ENCODE measurements at regions not wholly inside any gene's neighbourhood (a gene's known extent, or its start where the extent isn't known, plus 50 kb on each side); places are given as distances from the start of the nearest gene placed in this dataset.

DNA sequence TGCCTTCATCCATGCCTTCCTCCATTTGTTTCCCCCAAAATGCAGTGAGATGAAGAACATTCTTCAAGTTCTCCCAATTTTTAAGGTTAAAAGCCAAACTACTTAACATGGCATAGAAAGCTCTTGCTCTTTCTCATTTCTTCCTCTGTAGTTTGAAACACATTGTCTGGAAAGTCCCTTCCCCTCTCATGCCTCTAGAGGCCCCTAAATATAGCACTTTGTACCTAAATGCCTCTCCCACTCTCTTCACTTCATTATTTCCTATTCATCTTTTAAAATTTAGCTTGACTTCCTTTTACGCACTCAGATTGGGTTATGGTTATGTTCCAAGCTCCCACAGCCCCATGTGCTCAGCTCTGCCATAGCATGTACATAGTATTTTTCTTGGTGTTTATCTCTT is 389.3 kb downstream of the HDGFL1 start:
- TF ChIP-seq, protein P1, sequence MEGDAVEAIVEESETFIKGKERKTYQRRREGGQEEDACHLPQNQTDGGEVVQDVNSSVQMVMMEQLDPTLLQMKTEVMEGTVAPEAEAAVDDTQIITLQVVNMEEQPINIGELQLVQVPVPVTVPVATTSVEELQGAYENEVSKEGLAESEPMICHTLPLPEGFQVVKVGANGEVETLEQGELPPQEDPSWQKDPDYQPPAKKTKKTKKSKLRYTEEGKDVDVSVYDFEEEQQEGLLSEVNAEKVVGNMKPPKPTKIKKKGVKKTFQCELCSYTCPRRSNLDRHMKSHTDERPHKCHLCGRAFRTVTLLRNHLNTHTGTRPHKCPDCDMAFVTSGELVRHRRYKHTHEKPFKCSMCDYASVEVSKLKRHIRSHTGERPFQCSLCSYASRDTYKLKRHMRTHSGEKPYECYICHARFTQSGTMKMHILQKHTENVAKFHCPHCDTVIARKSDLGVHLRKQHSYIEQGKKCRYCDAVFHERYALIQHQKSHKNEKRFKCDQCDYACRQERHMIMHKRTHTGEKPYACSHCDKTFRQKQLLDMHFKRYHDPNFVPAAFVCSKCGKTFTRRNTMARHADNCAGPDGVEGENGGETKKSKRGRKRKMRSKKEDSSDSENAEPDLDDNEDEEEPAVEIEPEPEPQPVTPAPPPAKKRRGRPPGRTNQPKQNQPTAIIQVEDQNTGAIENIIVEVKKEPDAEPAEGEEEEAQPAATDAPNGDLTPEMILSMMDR (conservative IDR thresholded peaks at IDR 0.05): no peak
- no peak for TF ChIP-seq ZFX (IDR thresholded peaks at IDR 0.05)

DNA sequence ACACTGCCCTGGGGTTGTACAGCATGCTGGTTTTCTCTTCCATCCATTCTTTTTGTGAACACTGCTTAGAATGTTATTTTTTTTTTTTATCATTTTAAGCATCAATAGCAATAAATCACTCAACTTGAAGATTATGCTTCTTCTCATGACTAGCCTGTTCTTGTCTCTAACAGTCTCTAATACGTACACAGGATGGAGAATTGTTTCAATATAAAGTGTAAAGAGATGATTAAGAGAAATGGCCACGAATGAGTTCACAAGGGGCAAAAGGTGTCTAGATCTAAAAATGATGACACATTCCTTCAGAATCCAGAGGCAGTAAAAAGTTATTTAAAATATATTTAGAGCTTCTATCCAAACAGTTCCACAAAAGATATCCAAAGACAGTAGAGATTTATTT is 390.2 kb downstream of the HDGFL1 start:
- no peak overlapping the region for H3K27ac ChIP-seq
- TF ChIP-seq, protein P1 (conservative IDR thresholded peaks at IDR 0.05): no peak
- TF ChIP-seq ZFX (IDR thresholded peaks at IDR 0.05): no peak

More for the DNA sequence above, 389.3 kb downstream of the HDGFL1 start:
- no peak overlapping the region for H3K27ac ChIP-seq

- no peak for TF ChIP-seq ZFX (IDR thresholded peaks at IDR 0.05)
- TF ChIP-seq, protein P1 (conservative IDR thresholded peaks at IDR 0.05): no peak
- H3K27ac ChIP-seq: no peak overlapping the region
These were observed 395.0 kb downstream of the HDGFL1 start for GRCh38 chr6:22964334-22964733.

GRCh38 chr6:22965889-22966288 is 396.5 kb downstream of the HDGFL1 start:
- H3K27ac ChIP-seq: no peak overlapping the region

GRCh38 chr6:22966691-22967422 is 397.5 kb downstream of the HDGFL1 start:
- H3K27ac ChIP-seq: no peak overlapping the region
- no peak for TF ChIP-seq ZFX (IDR thresholded peaks at IDR 0.05)
- TF ChIP-seq, protein P1 (conservative IDR thresholded peaks at IDR 0.05): no peak

More at GRCh38 chr6:22965889-22966288, 396.5 kb downstream of the HDGFL1 start:
- TF ChIP-seq, protein P1 (conservative IDR thresholded peaks at IDR 0.05): no peak
- no peak for TF ChIP-seq ZFX (IDR thresholded peaks at IDR 0.05)

DNA sequence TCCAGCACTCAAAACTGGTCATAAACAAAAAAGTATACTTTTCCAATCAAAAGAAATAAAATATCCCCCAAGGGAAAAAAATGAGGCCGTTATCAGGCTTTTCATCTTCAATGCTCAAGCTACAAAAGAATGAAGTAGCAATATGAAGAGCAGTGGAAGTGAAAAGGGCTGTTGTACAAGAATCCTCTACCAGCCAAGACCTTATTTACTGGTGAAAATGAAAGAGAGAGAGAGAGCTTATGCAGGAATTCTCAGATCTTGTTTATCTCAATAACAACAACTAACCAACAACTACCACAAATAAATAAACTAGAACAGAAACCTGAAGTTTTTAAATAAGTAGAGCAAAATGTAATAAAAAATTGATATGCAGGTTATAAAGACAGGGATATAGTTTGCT is 400.6 kb downstream of the HDGFL1 start:
- H3K27ac ChIP-seq: no peak overlapping the region
- TF ChIP-seq, protein P1 (conservative IDR thresholded peaks at IDR 0.05): no peak
- TF ChIP-seq ZFX (IDR thresholded peaks at IDR 0.05): no peak

DNA sequence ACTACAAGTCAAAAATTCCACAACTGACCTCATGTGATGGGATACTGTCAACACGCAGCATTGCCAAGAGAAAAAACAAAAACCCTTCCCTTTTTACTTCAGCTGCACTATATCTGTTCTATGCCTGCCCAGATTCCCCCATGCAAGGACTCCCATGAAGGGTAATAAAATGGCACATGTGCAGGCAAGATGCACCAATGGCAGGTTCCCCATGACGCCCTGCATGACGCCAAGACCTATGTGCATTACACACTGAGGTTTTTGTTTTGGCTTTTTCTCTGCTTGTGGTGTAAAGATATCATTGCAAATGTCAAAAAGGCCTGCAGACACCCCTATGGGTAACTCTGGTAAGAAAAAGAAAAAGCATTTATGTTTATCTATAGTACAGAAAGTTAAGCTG is 403.4 kb downstream of the HDGFL1 start:
- TF ChIP-seq, protein P1 (conservative IDR thresholded peaks at IDR 0.05): no peak
- no peak for TF ChIP-seq ZFX (IDR thresholded peaks at IDR 0.05)
- no peak overlapping the region for H3K27ac ChIP-seq
